ENCODE measurements at regions not wholly inside any gene's neighbourhood (a gene's known extent, or its start where the extent isn't known, plus 50 kb on each side); places are given as distances from the start of the nearest gene placed in this dataset.
"Not testable (repeated sequence)": the region's sequence is repeated elsewhere in the genome, so short reads cannot be mapped to it uniquely, and the experiment has no call there.

GRCh38 chr18:1090758-1091157 is 186.1 kb downstream of the ADCYAP1 start:
- Histone ChIP-seq H2AFZ (ENCODE audit: low read depth, low read length) (no peak overlapping the region), H3K79me2 (ENCODE audit: low read length) (no peaks in the 10 kb centered on the region), H3K27me3 (ENCODE audit: low read depth, low read length) (no peaks in the 10 kb centered on the region), H3K4me2 (ENCODE audit: low read length) (no peak overlapping the region), H3K9me3 (ENCODE audit: insufficient read depth, low read length) (no peaks in the 10 kb centered on the region), H3K4me3 (ENCODE audit: low read length) (no peak overlapping the region), H3K27ac (ENCODE audit: low read length) (no peak overlapping the region), H3K36me3 (replicated peaks; ENCODE audit: low read depth, low read length) (no peaks in the 10 kb centered on the region), H4K20me1 (ENCODE audit: insufficient read depth, low read length) (no peaks in the 10 kb centered on the region), H3K4me1 (ENCODE audit: low read length) (no peaks in the 10 kb centered on the region), H3K9ac (ENCODE audit: low read length) (no peak overlapping the region)
- TF ChIP-seq CTCF (IDR thresholded peaks at IDR 0.05; ENCODE audit: low read depth, low read length) (no peak), EZH2phosphoT487 (IDR thresholded peaks at IDR 0.05; ENCODE audit: low read depth) (no peak)

DNA sequence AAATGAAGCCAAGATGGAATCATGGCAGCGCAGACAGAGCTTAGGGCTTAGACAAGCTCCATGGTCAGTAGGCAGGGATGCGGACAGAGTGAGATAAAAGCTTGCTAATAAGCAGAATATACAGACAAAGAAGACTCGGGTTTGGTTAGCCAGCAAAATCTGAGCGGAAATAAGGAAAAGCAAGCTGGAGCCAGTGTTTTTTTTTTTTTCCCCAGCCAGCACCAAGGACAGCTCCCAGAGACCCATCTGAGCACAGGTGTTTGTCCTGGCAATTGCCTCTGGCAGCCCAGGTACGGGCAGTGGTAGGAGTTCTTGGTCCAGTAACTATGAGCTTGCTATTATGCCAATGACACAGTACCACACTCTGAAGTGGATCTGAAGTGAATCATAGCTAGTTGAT is 187.6 kb downstream of the ADCYAP1 start:
- H3K4me1 ChIP-seq (ENCODE audit: low read length), result no peaks in the 10 kb centered on the region
- H3K79me2 ChIP-seq (ENCODE audit: low read length), result no peaks in the 10 kb centered on the region
- TF ChIP-seq CTCF (IDR thresholded peaks at IDR 0.05; ENCODE audit: low read depth, low read length) (no peak), EZH2phosphoT487 (IDR thresholded peaks at IDR 0.05; ENCODE audit: low read depth) (no peak)
- H3K36me3 ChIP-seq (replicated peaks; ENCODE audit: low read depth, low read length), result no peaks in the 10 kb centered on the region
- no peak overlapping the region for H3K4me3 ChIP-seq (ENCODE audit: low read length)
- no peak overlapping the region for H3K27ac ChIP-seq (ENCODE audit: low read length)
- no peak overlapping the region for H3K4me2 ChIP-seq (ENCODE audit: low read length)
- no peaks in the 10 kb centered on the region for H3K27me3 ChIP-seq (ENCODE audit: low read depth, low read length)
- H3K9me3 ChIP-seq (ENCODE audit: insufficient read depth, low read length), result no peaks in the 10 kb centered on the region
- H3K9ac ChIP-seq (ENCODE audit: low read length), result no peak overlapping the region
- no peaks in the 10 kb centered on the region for H4K20me1 ChIP-seq (ENCODE audit: insufficient read depth, low read length)
- H2AFZ ChIP-seq (ENCODE audit: low read depth, low read length), result no peak overlapping the region

DNA sequence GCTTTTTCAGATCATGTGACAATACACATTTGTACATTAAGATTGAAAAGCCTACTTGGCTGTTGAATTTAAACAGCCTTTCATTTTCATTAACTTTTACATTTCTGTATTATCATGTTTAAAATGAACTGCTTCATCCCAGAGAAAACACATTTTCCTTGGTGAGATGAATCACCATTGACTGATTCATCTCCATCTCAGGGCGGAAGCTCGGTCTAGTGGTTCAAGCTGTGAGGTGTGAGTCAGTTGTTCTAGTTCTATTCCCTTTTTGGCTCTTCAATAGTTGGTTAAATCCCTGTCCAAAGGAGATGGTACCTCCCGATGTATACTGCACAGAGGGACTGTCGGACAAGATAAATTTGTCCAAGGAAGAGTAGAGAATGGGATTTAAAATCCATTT is 189.7 kb downstream of the ADCYAP1 start:
- Histone ChIP-seq H4K20me1 (ENCODE audit: insufficient read depth, low read length) (no peaks in the 10 kb centered on the region), H3K79me2 (ENCODE audit: low read length) (no peaks in the 10 kb centered on the region), H3K4me1 (ENCODE audit: low read length) (no peaks in the 10 kb centered on the region), H3K27me3 (ENCODE audit: low read depth, low read length) (no peaks in the 10 kb centered on the region), H3K4me2 (ENCODE audit: low read length) (no peak overlapping the region), H3K9me3 (ENCODE audit: insufficient read depth, low read length) (no peaks in the 10 kb centered on the region), H3K9ac (ENCODE audit: low read length) (no peak overlapping the region), H3K36me3 (replicated peaks; ENCODE audit: low read depth, low read length) (no peaks in the 10 kb centered on the region), H2AFZ (ENCODE audit: low read depth, low read length) (no peak overlapping the region), H3K27ac (ENCODE audit: low read length) (no peak overlapping the region), H3K4me3 (ENCODE audit: low read length) (no peak overlapping the region)
- TF ChIP-seq CTCF (IDR thresholded peaks at IDR 0.05; ENCODE audit: low read depth, low read length) (no peak), EZH2phosphoT487 (IDR thresholded peaks at IDR 0.05; ENCODE audit: low read depth) (no peak)

GRCh38 chr18:1097991-1098735 is 193.5 kb downstream of the ADCYAP1 start:
- H3K9ac ChIP-seq (ENCODE audit: low read length); H3K4me1 ChIP-seq (ENCODE audit: low read length); H3K79me2 ChIP-seq (ENCODE audit: low read length); H3K27me3 ChIP-seq (ENCODE audit: low read depth, low read length); H4K20me1 ChIP-seq (ENCODE audit: insufficient read depth, low read length); H3K4me3 ChIP-seq (ENCODE audit: low read length); H3K4me2 ChIP-seq (ENCODE audit: low read length); H3K36me3 ChIP-seq (replicated peaks; ENCODE audit: low read depth, low read length); H2AFZ ChIP-seq (ENCODE audit: low read depth, low read length); H3K9me3 ChIP-seq (ENCODE audit: insufficient read depth, low read length); H3K27ac ChIP-seq (ENCODE audit: low read length): not testable (repeated sequence)

All from OCI-LY3 (cell line).